Thyroid gland (tissue), 4 donors: ENCODE measurements at regions not wholly inside any gene's neighbourhood (a gene's known extent, or its start where the extent isn't known, plus 50 kb on each side); places are given as distances from the start of the nearest gene placed in this dataset.

Experiments
- DNase-seq, 2 donors: peaks; one replicate each; pipeline ENCODE4 v3.0.0-alpha.2; 2019
- H3K27ac ChIP-seq, 3 donors: fragments of 200-600 bp; sonication (generic); 1 replicate in 2 of 3; 2 replicates in 1 of 3; pipeline ENCODE4 v1.5.1; 2016 to 2019; ENCODE audit warnings: mild to moderate bottlenecking in 1 of 3, moderate library complexity in 1 of 3
- H3K27me3 ChIP-seq: fragments of 200-600 bp; sonication (generic); one replicate; pipeline ENCODE4 v1.5.1; 2019
- H3K36me3 ChIP-seq, 2 donors: fragments of 200-600 bp; sonication (generic); one replicate each; pipeline ENCODE4 v1.5.1; 2016 to 2019
- H3K4me1 ChIP-seq, 2 donors: fragments of 200-600 bp; sonication (generic); one replicate each; pipeline ENCODE4 v1.5.1; 2017 to 2019
- H3K4me3 ChIP-seq, 3 donors: fragments of 200-600 bp; sonication (generic); replicated peaks in 1 of 3; 1 replicate in 2 of 3; 2 replicates in 1 of 3; pipeline ENCODE4 v1.5.1; 2016; ENCODE audit warnings: mild to moderate bottlenecking in 1 of 3
- H3K9me3 ChIP-seq: fragments of 200-600 bp; sonication (generic); one replicate; pipeline ENCODE4 v1.5.1; 2017
- POLR2A ChIP-seq, 2 donors: fragments of 450-650 bp; IDR thresholded peaks; one replicate each; pipeline ENCODE4 v1.6.1; 2017; ENCODE audit warnings: antibody characterized with exemption in 2 of 2, mild to moderate bottlenecking in 2 of 2, moderate library complexity in 1 of 2
- WGBS, 2 donors: methylation state at CpG; one replicate each; pipeline ENCODE4 v1.1.5; 2017; 5-methylcytosine and 5-hydroxymethylcytosine counted together
- intact Hi-C: fragments of 100-400 bp; cut with DNase I; formaldehyde crosslinking; loops from one replicate; pipeline ENCODE4 v1.15.1; 2023
- TF ChIP-seq, protein P1 (sequence below), 6 experiments: fragments of 200-600 bp in 3 of 6; fragments of 450-650 bp in 3 of 6; sonication (generic) in 3 of 6; IDR thresholded peaks; one replicate each; pipeline ENCODE4 v1.5.1; 2016 to 2019; ENCODE audit warnings: antibody characterized with exemption in 6 of 6, mild to moderate bottlenecking in 2 of 6, inconsistent platforms in 1 of 6, moderate library complexity in 1 of 6

DNA sequence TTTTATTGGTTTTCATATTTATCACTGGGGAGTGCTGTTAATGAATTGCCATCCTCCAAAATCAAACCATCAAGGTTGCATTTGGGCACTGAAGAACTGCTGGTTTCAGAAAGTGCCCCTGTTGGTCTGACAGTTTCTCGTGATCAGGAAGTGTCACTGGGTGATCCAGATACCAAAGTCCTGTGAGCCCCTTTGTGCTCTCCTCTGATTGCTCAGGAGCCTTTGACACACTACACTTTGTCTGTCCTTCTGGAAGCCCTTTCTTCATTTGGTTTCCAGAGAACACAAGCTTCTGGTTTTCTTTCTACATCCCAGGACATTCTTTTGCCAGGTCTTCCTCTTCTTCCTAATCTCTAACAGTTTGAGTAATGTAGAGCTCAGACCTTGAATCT lies 165.8 kb upstream of the PROX1 start:
- DNase-seq, result no peak
- no peaks in the 10 kb centered on the region for H3K9me3 ChIP-seq
- intact Hi-C loops, result no loop called here
- H3K27me3 ChIP-seq, result no peaks in the 10 kb centered on the region
- H3K36me3 ChIP-seq, result no peaks in the 10 kb centered on the region
- no peaks in the 10 kb centered on the region for H3K4me1 ChIP-seq
- TF ChIP-seq, protein P1, sequence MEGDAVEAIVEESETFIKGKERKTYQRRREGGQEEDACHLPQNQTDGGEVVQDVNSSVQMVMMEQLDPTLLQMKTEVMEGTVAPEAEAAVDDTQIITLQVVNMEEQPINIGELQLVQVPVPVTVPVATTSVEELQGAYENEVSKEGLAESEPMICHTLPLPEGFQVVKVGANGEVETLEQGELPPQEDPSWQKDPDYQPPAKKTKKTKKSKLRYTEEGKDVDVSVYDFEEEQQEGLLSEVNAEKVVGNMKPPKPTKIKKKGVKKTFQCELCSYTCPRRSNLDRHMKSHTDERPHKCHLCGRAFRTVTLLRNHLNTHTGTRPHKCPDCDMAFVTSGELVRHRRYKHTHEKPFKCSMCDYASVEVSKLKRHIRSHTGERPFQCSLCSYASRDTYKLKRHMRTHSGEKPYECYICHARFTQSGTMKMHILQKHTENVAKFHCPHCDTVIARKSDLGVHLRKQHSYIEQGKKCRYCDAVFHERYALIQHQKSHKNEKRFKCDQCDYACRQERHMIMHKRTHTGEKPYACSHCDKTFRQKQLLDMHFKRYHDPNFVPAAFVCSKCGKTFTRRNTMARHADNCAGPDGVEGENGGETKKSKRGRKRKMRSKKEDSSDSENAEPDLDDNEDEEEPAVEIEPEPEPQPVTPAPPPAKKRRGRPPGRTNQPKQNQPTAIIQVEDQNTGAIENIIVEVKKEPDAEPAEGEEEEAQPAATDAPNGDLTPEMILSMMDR (IDR thresholded peaks at IDR 0.05), result no peak
- H3K27ac ChIP-seq, result no peak overlapping the region
- no peak overlapping the region for H3K4me3 ChIP-seq
- WGBS, 2 donors, result 0% methylated on average over 1 of the region's 1 CpG

DNA sequence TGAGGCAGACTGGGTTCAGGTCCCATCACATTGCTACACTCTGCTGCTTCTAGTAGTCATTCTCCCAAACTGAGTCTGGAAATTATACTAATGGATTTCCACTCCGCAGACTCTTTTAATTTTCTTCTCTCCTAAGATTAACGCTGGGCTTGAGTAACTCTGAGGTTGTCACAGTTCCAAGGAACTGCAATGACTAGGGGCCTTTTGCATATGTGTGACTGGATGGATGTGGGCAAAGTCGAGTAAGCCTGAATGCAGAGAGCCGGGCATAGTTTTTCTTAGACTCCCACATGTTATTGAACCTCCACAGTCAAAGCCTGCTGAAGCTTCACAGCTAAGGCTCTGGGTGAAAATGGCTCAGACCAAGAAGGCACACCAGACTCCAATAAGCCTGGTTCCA lies 160.9 kb upstream of the PROX1 start:
- intact Hi-C loops, result no loop called here
- no peak for TF ChIP-seq POLR2A (IDR thresholded peaks at IDR 0.05)
- TF ChIP-seq, protein P1 (IDR thresholded peaks at IDR 0.05), result no peak
- WGBS, 2 donors, result 54 to 67% methylated on average over 4 of the region's 4 CpGs
- Histone ChIP-seq H3K27ac (no peak overlapping the region), H3K36me3 (no peaks in the 10 kb centered on the region), H3K9me3 (no peaks in the 10 kb centered on the region), H3K4me3 (no peak overlapping the region), H3K27me3 (no peaks in the 10 kb centered on the region), H3K4me1 (no peaks in the 10 kb centered on the region)
- DNase-seq, result no peak

DNA sequence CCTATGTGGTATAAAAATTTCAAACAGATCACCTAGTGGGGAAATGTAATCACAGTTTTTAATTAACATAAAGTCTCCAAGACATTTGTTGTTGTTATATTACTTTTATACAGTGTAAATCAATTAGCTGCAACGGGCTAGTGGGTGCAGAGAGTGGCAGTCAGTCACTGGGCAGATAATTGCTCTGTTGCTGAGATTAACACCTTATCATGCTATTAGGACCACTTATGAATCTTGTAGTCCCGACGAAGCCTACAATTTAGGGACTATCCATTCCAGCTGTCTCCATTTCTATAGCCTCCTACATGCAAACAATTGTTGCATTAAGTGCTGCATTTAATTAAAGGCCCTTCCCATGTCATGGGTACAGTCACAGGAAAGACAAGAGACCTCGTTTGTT lies 158.9 kb upstream of the PROX1 start:
- no peaks in the 10 kb centered on the region for H3K9me3 ChIP-seq
- WGBS, 2 donors, result 60 to 68% methylated on average over 4 of the region's 4 CpGs
- H3K27ac ChIP-seq, result no peak overlapping the region
- DNase-seq, result no peak
- H3K36me3 ChIP-seq, result no peaks in the 10 kb centered on the region
- no peak overlapping the region for H3K4me3 ChIP-seq
- TF ChIP-seq, protein P1 (IDR thresholded peaks at IDR 0.05), result no peak
- TF ChIP-seq POLR2A (IDR thresholded peaks at IDR 0.05), result no peak
- intact Hi-C loops, result no loop called here
- no peaks in the 10 kb centered on the region for H3K4me1 ChIP-seq
- H3K27me3 ChIP-seq, result no peaks in the 10 kb centered on the region

DNA sequence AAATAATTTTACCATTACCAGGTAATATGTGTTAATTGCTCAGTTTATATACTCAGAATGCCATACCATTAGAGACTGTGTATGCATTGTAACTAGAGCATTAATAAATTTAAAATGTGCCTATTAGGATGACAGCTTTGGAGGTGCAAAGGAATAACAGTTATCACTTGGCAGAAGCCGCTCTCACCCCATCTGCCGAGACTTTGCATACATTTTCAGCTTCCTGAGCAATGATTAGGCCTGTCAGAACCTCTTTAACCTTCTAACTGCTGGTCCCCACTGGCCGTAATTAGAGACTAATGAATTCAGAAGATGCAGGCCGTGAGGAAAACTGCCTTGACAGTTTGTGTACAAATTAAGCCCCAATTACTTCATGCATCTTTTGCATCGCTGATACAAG lies 158.0 kb upstream of the PROX1 start:
- Histone ChIP-seq H3K4me3 (no peak overlapping the region), H3K36me3 (no peaks in the 10 kb centered on the region), H3K27ac (no peak overlapping the region), H3K27me3 (no peaks in the 10 kb centered on the region), H3K4me1 (no peaks in the 10 kb centered on the region), H3K9me3 (no peaks in the 10 kb centered on the region)
- 76 to 82% methylated on average over 5 of the region's 5 CpGs for WGBS, 2 donors
- TF ChIP-seq POLR2A (IDR thresholded peaks at IDR 0.05), result no peak
- TF ChIP-seq, protein P1 (IDR thresholded peaks at IDR 0.05), result no peak
- no peak for DNase-seq
- intact Hi-C loops, result no loop called here

DNA sequence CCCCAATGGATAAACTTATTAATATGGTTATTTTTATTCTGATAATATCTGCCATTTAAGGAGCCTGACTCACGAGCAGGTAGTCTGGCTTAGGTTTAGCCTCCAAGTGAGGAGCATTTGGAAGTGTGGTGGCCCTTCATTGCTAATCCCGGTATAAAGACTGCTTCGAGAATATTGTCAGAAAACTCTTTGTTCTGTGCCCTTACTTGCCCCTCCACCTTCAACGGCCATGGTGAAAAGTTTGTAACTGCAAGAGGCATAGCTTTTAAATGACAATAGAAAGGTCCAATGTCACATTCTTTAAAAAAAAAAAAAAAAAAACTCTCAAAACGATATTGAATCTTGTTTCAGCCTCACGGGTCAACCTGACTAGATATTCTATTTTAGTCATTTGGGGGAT lies 157.4 kb upstream of the PROX1 start:
- intact Hi-C loops, result no loop called here
- DNase-seq, result no peak
- Histone ChIP-seq H3K27ac (no peak overlapping the region), H3K27me3 (no peaks in the 10 kb centered on the region), H3K36me3 (no peaks in the 10 kb centered on the region), H3K9me3 (no peaks in the 10 kb centered on the region), H3K4me1 (no peaks in the 10 kb centered on the region), H3K4me3 (no peak overlapping the region)
- 78 to 81% methylated on average over 6 of the region's 6 CpGs for WGBS, 2 donors
- TF ChIP-seq POLR2A (IDR thresholded peaks at IDR 0.05), result no peak
- TF ChIP-seq, protein P1 (IDR thresholded peaks at IDR 0.05), result no peak
